Heart left ventricle (tissue), 13 donors: ENCODE measurements at regions not wholly inside any gene's neighbourhood (a gene's known extent, or its start where the extent isn't known, plus 50 kb on each side); places are given as distances from the start of the nearest gene placed in this dataset.
"Not testable (repeated sequence)": the region's sequence is repeated elsewhere in the genome, so short reads cannot be mapped to it uniquely, and the experiment has no call there.

Experiments
- POLR2A ChIP-seq, 2 donors: fragments of 450-650 bp; IDR thresholded peaks; one replicate each; pipeline ENCODE4 v1.6.1; 2017; ENCODE audit warnings: antibody characterized with exemption in 2 of 2, mild to moderate bottlenecking in 2 of 2, moderate library complexity in 2 of 2
- TF ChIP-seq, protein P1 (sequence below), 12 donors: fragments of 200-600 bp; sonication (generic) in 4 of 12; IDR thresholded peaks; one replicate each; pipeline versions ENCODE4 v1.5.0 to v1.8.0; 2018 to 2022; ENCODE audit warnings: antibody characterized with exemption in 12 of 12, mild to moderate bottlenecking in 5 of 12
- donor health status: ischemic (EF 13 %, LVEDD 7.1; RV severe dilation, severe dysfunction).
- donor health status: DM: no; HTN: yes; CAD: no.
- donor health status: DM: no; HTN: no; CAD: no.
- donor health status: ischemic (EF 25% LVEDD 6.9; RV normal size, moderate dysfunction).
- donor health status: ischemic (EF 25% LVEDD 5.7; RV mildly dilated, moderate dysfunction).
- donor health status: ischemic (EF 35%, LVEDD 5.7; RV mildly dilated, moderate dysfunction).
- donor health status: nonischemic (EF 11% LVEDD 7.7; RV severe dilation, severe dysfunction).
- donor health status: DM: yes; HTN: yes; CAD: no.
- donor health status: PGD.
- donor health status: ischemic (EF 29% LVEDD 5.4; RV normal size, mild dysfunction).
- donor health status: nonischemic (EF 23%, LVEDD 6.1; RV moderate dilation, normal function).

DNA sequence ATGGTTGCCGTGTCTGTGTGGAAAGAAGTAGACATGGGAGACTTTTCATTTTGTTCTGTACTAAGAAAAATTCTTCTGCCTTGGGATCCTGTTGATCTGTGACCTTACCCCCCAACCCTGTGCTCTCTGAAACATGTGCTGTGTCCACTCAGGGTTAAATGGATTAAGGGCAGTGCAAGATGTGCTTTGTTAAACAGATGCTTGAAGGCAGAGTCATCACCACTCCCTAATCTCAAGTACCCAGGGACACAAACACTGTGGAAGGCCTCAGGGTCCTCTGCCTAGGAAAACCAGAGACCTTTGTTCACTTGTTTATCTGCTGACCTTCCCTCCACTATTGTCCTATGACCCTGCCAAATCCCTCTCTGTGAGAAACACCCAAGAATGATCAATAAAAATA lies 60.3 kb upstream of the ME3 start:
- TF ChIP-seq, protein P1, sequence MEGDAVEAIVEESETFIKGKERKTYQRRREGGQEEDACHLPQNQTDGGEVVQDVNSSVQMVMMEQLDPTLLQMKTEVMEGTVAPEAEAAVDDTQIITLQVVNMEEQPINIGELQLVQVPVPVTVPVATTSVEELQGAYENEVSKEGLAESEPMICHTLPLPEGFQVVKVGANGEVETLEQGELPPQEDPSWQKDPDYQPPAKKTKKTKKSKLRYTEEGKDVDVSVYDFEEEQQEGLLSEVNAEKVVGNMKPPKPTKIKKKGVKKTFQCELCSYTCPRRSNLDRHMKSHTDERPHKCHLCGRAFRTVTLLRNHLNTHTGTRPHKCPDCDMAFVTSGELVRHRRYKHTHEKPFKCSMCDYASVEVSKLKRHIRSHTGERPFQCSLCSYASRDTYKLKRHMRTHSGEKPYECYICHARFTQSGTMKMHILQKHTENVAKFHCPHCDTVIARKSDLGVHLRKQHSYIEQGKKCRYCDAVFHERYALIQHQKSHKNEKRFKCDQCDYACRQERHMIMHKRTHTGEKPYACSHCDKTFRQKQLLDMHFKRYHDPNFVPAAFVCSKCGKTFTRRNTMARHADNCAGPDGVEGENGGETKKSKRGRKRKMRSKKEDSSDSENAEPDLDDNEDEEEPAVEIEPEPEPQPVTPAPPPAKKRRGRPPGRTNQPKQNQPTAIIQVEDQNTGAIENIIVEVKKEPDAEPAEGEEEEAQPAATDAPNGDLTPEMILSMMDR (IDR thresholded peaks at IDR 0.05), result not testable (repeated sequence)
- TF ChIP-seq POLR2A (IDR thresholded peaks at IDR 0.05), result not testable (repeated sequence)
